Activated B cell treated with CpG ODN at 0.5 μM for 24 hours (primary cell): ENCODE measurements at regions not wholly inside any gene's neighbourhood (a gene's known extent, or its start where the extent isn't known, plus 50 kb on each side); places are given as distances from the start of the nearest gene placed in this dataset.

Source experiments
- ATAC-seq: fragments of 200-7000 bp; cut with Tn5 transposase; one replicate; pipeline ENCODE4 v1.10.0; 2021; ENCODE audit warnings: low read depth, mild to moderate bottlenecking, moderate library complexity
- CTCF ChIA-PET: fragments of 350-600 bp; sonication (Branson Sonifier 250); formaldehyde crosslinking; loops from one replicate; lab custom pipeline; 2021; ENCODE audit warnings: antibody characterized with exemption; lab: Charles Lee
- POLR2A ChIA-PET: fragments of 350-600 bp; sonication (Branson Sonifier 250); formaldehyde crosslinking; loops from one replicate; lab custom pipeline; 2021; ENCODE audit warnings: antibody characterized with exemption; lab: Charles Lee
- DNase-seq: peaks from one replicate; pipeline ENCODE4 v3.0.0; 2022
- H3K27ac Mint-ChIP-seq: one replicate; pipeline ENCODE4 v1.8.0; 2020; ENCODE audit warnings: mixed read lengths
- H3K27me3 Mint-ChIP-seq: one replicate; pipeline ENCODE4 v1.8.0; 2021; ENCODE audit warnings: mixed read lengths
- H3K36me3 Mint-ChIP-seq: one replicate; pipeline ENCODE4 v1.8.0; 2021; ENCODE audit warnings: low read depth, mixed read lengths
- H3K4me1 Mint-ChIP-seq: one replicate; pipeline ENCODE4 v1.8.0; 2021; ENCODE audit warnings: mixed read lengths
- H3K4me3 Mint-ChIP-seq: one replicate; pipeline ENCODE4 v1.8.0; 2020; ENCODE audit warnings: mild to moderate bottlenecking, mixed read lengths
- H3K9me3 Mint-ChIP-seq: one replicate; pipeline ENCODE4 v1.8.0; 2020; ENCODE audit warnings: mixed read lengths
- intact Hi-C: fragments of 100-400 bp; cut with micrococcal nuclease; formaldehyde crosslinking; loops from one replicate; pipeline ENCODE4 v1.15.1; 2024
- TF ChIP-seq, protein P1 (sequence below): fragments of 200-600 bp; IDR thresholded peaks from one replicate; pipeline ENCODE4 v1.8.0; 2022; ENCODE audit warnings: antibody characterized with exemption, mild to moderate bottlenecking

GRCh38 chr1:74834261-74834660 lies 101.3 kb downstream of the TYW3 start:
- H3K27me3 Mint-ChIP-seq: no peaks in the 10 kb centered on the region
- DNase-seq: no peak
- TF ChIP-seq, protein P1, sequence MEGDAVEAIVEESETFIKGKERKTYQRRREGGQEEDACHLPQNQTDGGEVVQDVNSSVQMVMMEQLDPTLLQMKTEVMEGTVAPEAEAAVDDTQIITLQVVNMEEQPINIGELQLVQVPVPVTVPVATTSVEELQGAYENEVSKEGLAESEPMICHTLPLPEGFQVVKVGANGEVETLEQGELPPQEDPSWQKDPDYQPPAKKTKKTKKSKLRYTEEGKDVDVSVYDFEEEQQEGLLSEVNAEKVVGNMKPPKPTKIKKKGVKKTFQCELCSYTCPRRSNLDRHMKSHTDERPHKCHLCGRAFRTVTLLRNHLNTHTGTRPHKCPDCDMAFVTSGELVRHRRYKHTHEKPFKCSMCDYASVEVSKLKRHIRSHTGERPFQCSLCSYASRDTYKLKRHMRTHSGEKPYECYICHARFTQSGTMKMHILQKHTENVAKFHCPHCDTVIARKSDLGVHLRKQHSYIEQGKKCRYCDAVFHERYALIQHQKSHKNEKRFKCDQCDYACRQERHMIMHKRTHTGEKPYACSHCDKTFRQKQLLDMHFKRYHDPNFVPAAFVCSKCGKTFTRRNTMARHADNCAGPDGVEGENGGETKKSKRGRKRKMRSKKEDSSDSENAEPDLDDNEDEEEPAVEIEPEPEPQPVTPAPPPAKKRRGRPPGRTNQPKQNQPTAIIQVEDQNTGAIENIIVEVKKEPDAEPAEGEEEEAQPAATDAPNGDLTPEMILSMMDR: no peak
- no peak overlapping the region for H3K4me3 Mint-ChIP-seq
- H3K27ac Mint-ChIP-seq: no peak overlapping the region
- ChIA-PET CTCF (no interaction called here), POLR2A (no interaction called here)
- H3K9me3 Mint-ChIP-seq: no peaks in the 10 kb centered on the region
- H3K4me1 Mint-ChIP-seq: no peaks in the 10 kb centered on the region
- intact Hi-C loops: no loop called here
- ATAC-seq: no peak
- no peaks in the 10 kb centered on the region for H3K36me3 Mint-ChIP-seq

GRCh38 chr1:74835051-74835450 lies 102.1 kb downstream of the TYW3 start:
- CTCF ChIA-PET: no interaction called here
- Mint-ChIP-seq H3K36me3 (no peaks in the 10 kb centered on the region), H3K4me1 (no peaks in the 10 kb centered on the region), H3K27me3 (no peaks in the 10 kb centered on the region), H3K4me3 (no peak overlapping the region), H3K9me3 (no peaks in the 10 kb centered on the region), H3K27ac (no peak overlapping the region)
- TF ChIP-seq, protein P1: no peak
- DNase-seq (no peak), ATAC-seq (no peak)
- POLR2A ChIA-PET: interaction anchor here (0.6 kb wide), 1 partner anchor 705 kb away, joined by 3 read pairs; no protein-coding TSS in a partner anchor
- intact Hi-C loops: no loop called here

GRCh38 chr1:74842726-74843125 lies 109.8 kb downstream of the TYW3 start:
- TF ChIP-seq, protein P1: no peak
- intact Hi-C loops: no loop called here
- Mint-ChIP-seq H3K36me3 (no peaks in the 10 kb centered on the region), H3K9me3 (no peaks in the 10 kb centered on the region), H3K4me1 (no peaks in the 10 kb centered on the region), H3K27ac (no peak overlapping the region), H3K27me3 (no peaks in the 10 kb centered on the region), H3K4me3 (no peak overlapping the region)
- ATAC-seq: no peak
- ChIA-PET POLR2A (no interaction called here), CTCF (no interaction called here)
- DNase-seq: no peak

- Mint-ChIP-seq H3K36me3 (no peaks in the 10 kb centered on the region), H3K9me3 (no peaks in the 10 kb centered on the region), H3K4me3 (no peak overlapping the region), H3K27me3 (no peaks in the 10 kb centered on the region), H3K4me1 (no peaks in the 10 kb centered on the region), H3K27ac (no peak overlapping the region)
- DNase-seq (no peak), ATAC-seq (no peak)
- CTCF ChIA-PET: no interaction called here
- TF ChIP-seq, protein P1: no peak
- intact Hi-C loops: no loop called here
- POLR2A ChIA-PET: no interaction called here
Measured at GRCh38 chr1:74847715-74848114, 114.8 kb downstream of the TYW3 start.

DNA sequence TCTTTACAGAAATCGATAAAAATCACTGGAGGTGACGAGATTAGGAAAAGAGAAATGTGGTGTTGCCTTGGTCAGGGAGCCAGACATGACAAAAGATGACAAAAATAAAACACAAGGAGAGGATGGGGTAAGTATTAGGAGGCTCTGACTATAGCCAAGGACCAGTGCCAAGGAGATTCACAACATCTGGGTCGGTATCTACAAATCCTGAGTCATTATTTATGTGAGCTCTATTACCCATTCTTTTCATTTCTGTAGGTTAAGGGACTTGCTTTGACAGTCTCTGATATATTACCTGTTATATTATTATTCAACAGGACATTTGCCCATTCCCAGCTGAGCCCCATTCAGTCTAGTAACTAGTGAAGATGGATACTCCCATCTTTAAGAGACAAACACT lies 120.8 kb downstream of the TYW3 start:
- ChIA-PET CTCF (no interaction called here), POLR2A (no interaction called here)
- H3K36me3 Mint-ChIP-seq: no peaks in the 10 kb centered on the region
- intact Hi-C loops: no loop called here
- no peak overlapping the region for H3K4me3 Mint-ChIP-seq
- no peaks in the 10 kb centered on the region for H3K27me3 Mint-ChIP-seq
- ATAC-seq: no peak
- TF ChIP-seq, protein P1: no peak
- peaks cover 5% of the 10 kb centered on the region for H3K4me1 Mint-ChIP-seq
- no peak for DNase-seq
- H3K27ac Mint-ChIP-seq: no peak overlapping the region
- H3K9me3 Mint-ChIP-seq: no peaks in the 10 kb centered on the region
